K562 (cell line): ENCODE measurements at regions not wholly inside any gene's neighbourhood (a gene's known extent, or its start where the extent isn't known, plus 50 kb on each side); places are given as distances from the start of the nearest gene placed in this dataset.
A peak's percentile ranks its signal among the peaks of the same experiment; 100 is the strongest.

Source experiments
- ATAC-seq: fragments of 200-7000 bp; cut with Tn5 transposase; 3 replicates; pipeline ENCODE4 v1.9.1; 2020; ENCODE audit warnings: moderate library complexity
- BruUV-seq: library from RNA; stranded (reverse); fragments of 400-500 nt; replicated peaks from 2 replicates; lab custom pipeline; 2021; lab: Mats Ljungman, UMichigan
- CTCF ChIA-PET: fragments of 300-600 bp; formaldehyde crosslinking; extraction: SDS; loops from one replicate; lab custom pipeline; 2021; ENCODE audit warnings: low intra/inter-chr PET ratio; lab: Yijun Ruan, JAX
- POLR2A ChIA-PET: fragments of 300-600, 350-650 bp; sonication (Branson Sonifier 250); formaldehyde crosslinking; extraction: SDS; loops from one replicate; lab custom pipeline; 2021; ENCODE audit warnings: antibody characterized with exemption, inconsistent platforms; lab: Yijun Ruan, JAX
- DNase-seq, 4 experiments: peaks; one replicate each; pipeline versions ENCODE4 v3.0.0 to v3.0.0-alpha.2; 2011 to 2018; ENCODE audit warnings: low spot score in 3 of 4, mixed read lengths in 3 of 4; ENCODE audit errors: extremely low read depth in 1 of 4
- FAIRE-seq: peaks from 2 replicates; lab custom pipeline; 2011; peaks lifted over from hg19 to GRCh38; lab: Jason Lieb, UNC
- H2AFZ ChIP-seq: 2 replicates; pipeline ENCODE4 v1.6.0; 2011; ENCODE audit warnings: low read depth, low read length, control low read depth, inconsistent platforms
- H3K27ac ChIP-seq: fragments of 200-600 bp; 3 replicates; pipeline ENCODE4 v1.8.0; 2011; ENCODE audit warnings: low read depth, mild to moderate bottlenecking, control low read depth, inconsistent platforms, low read length, moderate library complexity, mixed read lengths; ENCODE audit errors: extremely low read depth
- H3K27me3 ChIP-seq, 2 experiments: fragments of 300-600 bp in 1 of 2; 2 replicates in 1 of 2; 3 replicates in 1 of 2; pipeline versions ENCODE4 v1.6.0 to v1.8.0; 2011; ENCODE audit warnings: inconsistent platforms in 2 of 2, low read length in 2 of 2, mild to moderate bottlenecking in 1 of 2, mixed read lengths in 1 of 2, moderate library complexity in 1 of 2; ENCODE audit not compliant: control insufficient read depth in 2 of 2, insufficient read depth in 2 of 2
- H3K36me3 ChIP-seq: fragments of 300-600 bp; 3 replicates; pipeline ENCODE4 v1.8.0; 2011; ENCODE audit warnings: mild to moderate bottlenecking, low read length, inconsistent platforms; ENCODE audit not compliant: control insufficient read depth, insufficient read depth
- H3K4me1 ChIP-seq, 2 experiments: fragments of 200-600 bp in 1 of 2; replicated peaks in 1 of 2; 2 replicates in 1 of 2; 3 replicates in 1 of 2; pipeline versions ENCODE4 v1.5.1 to v1.8.0; 2011; ENCODE audit warnings: inconsistent platforms in 2 of 2, low read length in 2 of 2, mild to moderate bottlenecking in 1 of 2, mixed read lengths in 1 of 2, moderate library complexity in 1 of 2; ENCODE audit not compliant: control insufficient read depth in 2 of 2, insufficient read depth in 2 of 2
- H3K4me2 ChIP-seq: 2 replicates; pipeline ENCODE4 v1.6.1; 2011; ENCODE audit warnings: low read length, control low read depth, inconsistent platforms, mixed read lengths; ENCODE audit not compliant: insufficient read depth
- H3K4me3 ChIP-seq: fragments of 200-600 bp; sonication (generic), shearing (Covaris generic); 2 replicates; pipeline ENCODE4 v1.5.1; 2016; ENCODE audit warnings: control low read depth, inconsistent platforms
- H3K79me2 ChIP-seq: fragments of 200-600 bp; 3 replicates; pipeline ENCODE4 v1.8.0; 2011; ENCODE audit warnings: low read length, inconsistent platforms; ENCODE audit not compliant: control insufficient read depth, insufficient read depth
- H3K9ac ChIP-seq, 2 experiments: 2 replicates each; pipeline versions ENCODE4 v1.6.0 to v1.6.1; 2011; ENCODE audit warnings: low read depth in 2 of 2, low read length in 2 of 2, control low read depth in 1 of 2, inconsistent platforms in 1 of 2, mild to moderate bottlenecking in 1 of 2, mixed read lengths in 1 of 2; ENCODE audit not compliant: insufficient read depth in 1 of 2
- H3K9me1 ChIP-seq: one replicate; pipeline ENCODE4 v1.6.0; 2011; ENCODE audit warnings: inconsistent platforms, mild to moderate bottlenecking, low read length, moderate library complexity; ENCODE audit not compliant: control insufficient read depth, insufficient read depth
- H3K9me3 ChIP-seq: replicated peaks from 2 replicates; pipeline ENCODE4 v1.5.1; 2011; ENCODE audit warnings: low read depth, low read length, inconsistent platforms; ENCODE audit not compliant: control insufficient read depth, insufficient read depth
- H4K20me1 ChIP-seq: replicated peaks from 2 replicates; pipeline ENCODE4 v1.6.1; 2011; ENCODE audit warnings: low read length, inconsistent platforms, mixed read lengths; ENCODE audit not compliant: control insufficient read depth, insufficient read depth
- BCOR ChIP-seq: fragments of 450-650 bp; IDR thresholded peaks from 2 replicates; pipeline ENCODE4 v1.6.1; 2016
- POLR2AphosphoS2 ChIP-seq: IDR thresholded peaks from 2 replicates; pipeline ENCODE4 v1.6.1; 2012; ENCODE audit warnings: low read length, improper control_type of control experiment
- POLR3A ChIP-seq: IDR thresholded peaks from 2 replicates; pipeline ENCODE4 v1.6.1; 2011; ENCODE audit warnings: borderline replicate concordance, mild to moderate bottlenecking, moderate library complexity; ENCODE audit not compliant: insufficient read length, insufficient read depth; ENCODE audit errors: extremely low read depth
- TOE1 ChIP-seq, 2 experiments: fragments of 450-650 bp in 1 of 2; sonication (generic) in 1 of 2; formaldehyde crosslinking in 1 of 2; IDR thresholded peaks; 2 replicates each; pipeline versions ENCODE4 v1.7.1 to v1.8.0; 2016 to 2022; ENCODE audit warnings: borderline replicate concordance in 2 of 2, mild to moderate bottlenecking in 2 of 2, antibody characterized with exemption in 1 of 2, inconsistent platforms in 1 of 2, low read depth in 1 of 2, missing genetic modification reagents in 1 of 2, moderate library complexity in 1 of 2
- ZFP36 ChIP-seq: fragments of 150-350 bp; IDR thresholded peaks from 2 replicates; pipeline ENCODE4 v1.6.1; 2018; ENCODE audit warnings: low read length, low read depth; ENCODE audit not compliant: partially characterized antibody
- ZNF785 ChIP-seq: fragments of 250-450 bp; sonication (Bioruptor Pico); IDR thresholded peaks from 2 replicates; pipeline ENCODE4 v1.4.0; 2020; ENCODE audit warnings: mild to moderate bottlenecking
- WGBS: fragments of 100-300 bp; shearing (Covaris generic); methylation state at CpG from one replicate; pipeline ENCODE4 v1.1.6; 2016; ENCODE audit warnings: low coverage, mixed read lengths; ENCODE audit not compliant: insufficient coverage; ENCODE audit errors: missing lambda C conversion rate; 5-methylcytosine and 5-hydroxymethylcytosine counted together
- in situ Hi-C: fragments of 300-500 bp; cut with MboI; formaldehyde crosslinking; loops from 4 replicates; pipeline ENCODE4 v1.15.0; 2018; ENCODE audit warnings: inconsistent platforms, mixed read lengths
- intact Hi-C: fragments of 100-400 bp; cut with micrococcal nuclease; formaldehyde crosslinking; loops from 2 replicates; pipeline ENCODE4 v1.14.2; 2022
- TF ChIP-seq, protein P1 (sequence below): fragments of 250-450 bp; sonication (Bioruptor Pico); IDR thresholded peaks from 2 replicates; pipeline ENCODE4 v1.4.0; 2020

GRCh38 chr20:58099956-58100730, 128.3 kb downstream of the ANKRD60 start:
- Histone ChIP-seq H3K4me2 (no peak overlapping the region), H3K27me3 (peaks cover 2 to 37% of the 10 kb centered on the region in 2 experiments; a peak in 4 of 5 replicates), H3K4me1 (no peaks in the 10 kb centered on the region), H3K79me2 (no peaks in the 10 kb centered on the region), H2AFZ (no peak overlapping the region), H3K9me3 (no peaks in the 10 kb centered on the region), H3K9ac (no peak overlapping the region), H4K20me1 (peaks cover 3% of the 10 kb centered on the region; the same call in 1 of the 2 replicates), H3K27ac (no peak overlapping the region), H3K36me3 (no peaks in the 10 kb centered on the region), H3K4me3 (no peak overlapping the region), H3K9me1 (no peaks in the 10 kb centered on the region)
- TF ChIP-seq ZNF785, result no peak
- peak; percentile 79 for TF ChIP-seq ZFP36
- TF ChIP-seq TOE1 (IDR thresholded peaks at IDR 0.05; ENCODE audit: borderline replicate concordance), result no peak
- TF ChIP-seq TOE1 (CRISPR knock-in tag; IDR thresholded peaks at IDR 0.05; ENCODE audit: borderline replicate concordance, low read depth), result no peak
- TF ChIP-seq POLR3A, result no peak
- TF ChIP-seq, protein P1, sequence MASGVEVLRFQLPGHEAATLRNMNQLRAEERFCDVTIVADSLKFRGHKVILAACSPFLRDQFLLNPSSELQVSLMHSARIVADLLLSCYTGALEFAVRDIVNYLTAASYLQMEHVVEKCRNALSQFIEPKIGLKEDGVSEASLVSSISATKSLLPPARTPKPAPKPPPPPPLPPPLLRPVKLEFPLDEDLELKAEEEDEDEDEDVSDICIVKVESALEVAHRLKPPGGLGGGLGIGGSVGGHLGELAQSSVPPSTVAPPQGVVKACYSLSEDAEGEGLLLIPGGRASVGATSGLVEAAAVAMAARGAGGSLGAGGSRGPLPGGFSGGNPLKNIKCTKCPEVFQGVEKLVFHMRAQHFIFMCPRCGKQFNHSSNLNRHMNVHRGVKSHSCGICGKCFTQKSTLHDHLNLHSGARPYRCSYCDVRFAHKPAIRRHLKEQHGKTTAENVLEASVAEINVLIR (CRISPR knock-in tag), result no peak
- peak; percentile 30; the same call in 1 of the 2 replicates for TF ChIP-seq BCOR
- TF ChIP-seq POLR2AphosphoS2, result no peak
- 0% methylated on average over 8 of the region's 9 CpGs for WGBS
- no peak for ATAC-seq
- no peak for DNase-seq
- in situ Hi-C loops, result no loop called here
- POLR2A ChIA-PET, result interaction anchor here (1.1 kb wide), 1 partner anchor 441 kb away, joined by 3 read pairs; no protein-coding TSS in a partner anchor
- BruUV-seq, result no TSS peak
- no peak for FAIRE-seq
- intact Hi-C loops, result no loop called here
- CTCF ChIA-PET, result no interaction called here
